ENCODE measurements at regions not wholly inside any gene's neighbourhood (a gene's known extent, or its start where the extent isn't known, plus 50 kb on each side); places are given as distances from the start of the nearest gene placed in this dataset.

DNA sequence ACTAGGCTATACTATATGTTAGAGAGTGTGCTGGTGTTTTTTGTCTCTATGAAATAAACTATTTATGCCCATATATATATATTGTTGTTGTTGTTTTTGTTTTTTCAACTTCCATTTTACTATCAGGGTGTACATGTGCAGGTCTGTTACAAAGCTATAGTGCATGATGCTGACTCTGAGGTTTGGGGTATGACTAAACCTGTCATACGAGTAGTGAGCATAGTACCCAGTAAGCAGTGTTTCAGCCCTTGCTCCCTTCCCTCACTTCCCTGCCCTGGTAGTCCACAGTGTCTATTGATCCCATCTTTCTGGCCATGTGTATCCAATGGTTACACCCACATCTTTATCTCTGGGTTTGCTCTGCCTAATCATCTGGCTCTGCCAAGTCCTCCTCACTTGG is 101.8 kb downstream of the FAS start:
- H3K27me3 ChIP-seq (ENCODE audit: control insufficient read depth in 1 of 2, insufficient read depth in 2 of 2, low read length in 2 of 2) = no peaks in the 10 kb centered on the region
- ATAC-seq (ENCODE audit: poor library complexity) = no peak
- DNase-seq = no peak
- Mint-ChIP-seq H3K9me3 (no peaks in the 10 kb centered on the region), H3K27ac (no peak overlapping the region), H3K36me3 (ENCODE audit: low read depth) (no peaks in the 10 kb centered on the region), H3K27me3 (no peaks in the 10 kb centered on the region), H3K4me1 (ENCODE audit: low read depth) (no peaks in the 10 kb centered on the region), H3K4me3 (no peak overlapping the region)
- no peak overlapping the region for H3K27ac ChIP-seq (ENCODE audit: low read depth in 1 of 2, low read length in 2 of 2)
- no peaks in the 10 kb centered on the region for H3K9me3 ChIP-seq (ENCODE audit: control insufficient read depth in 1 of 2, insufficient read depth in 1 of 2, low read length in 2 of 2)
- no peaks in the 10 kb centered on the region for H3K36me3 ChIP-seq (ENCODE audit: insufficient read depth, low read length)
- intact Hi-C loops (cut with DNase I, micrococcal nuclease) = no loop called here
- POLR2A ChIA-PET = no interaction called here
- TF ChIP-seq, protein P1, sequence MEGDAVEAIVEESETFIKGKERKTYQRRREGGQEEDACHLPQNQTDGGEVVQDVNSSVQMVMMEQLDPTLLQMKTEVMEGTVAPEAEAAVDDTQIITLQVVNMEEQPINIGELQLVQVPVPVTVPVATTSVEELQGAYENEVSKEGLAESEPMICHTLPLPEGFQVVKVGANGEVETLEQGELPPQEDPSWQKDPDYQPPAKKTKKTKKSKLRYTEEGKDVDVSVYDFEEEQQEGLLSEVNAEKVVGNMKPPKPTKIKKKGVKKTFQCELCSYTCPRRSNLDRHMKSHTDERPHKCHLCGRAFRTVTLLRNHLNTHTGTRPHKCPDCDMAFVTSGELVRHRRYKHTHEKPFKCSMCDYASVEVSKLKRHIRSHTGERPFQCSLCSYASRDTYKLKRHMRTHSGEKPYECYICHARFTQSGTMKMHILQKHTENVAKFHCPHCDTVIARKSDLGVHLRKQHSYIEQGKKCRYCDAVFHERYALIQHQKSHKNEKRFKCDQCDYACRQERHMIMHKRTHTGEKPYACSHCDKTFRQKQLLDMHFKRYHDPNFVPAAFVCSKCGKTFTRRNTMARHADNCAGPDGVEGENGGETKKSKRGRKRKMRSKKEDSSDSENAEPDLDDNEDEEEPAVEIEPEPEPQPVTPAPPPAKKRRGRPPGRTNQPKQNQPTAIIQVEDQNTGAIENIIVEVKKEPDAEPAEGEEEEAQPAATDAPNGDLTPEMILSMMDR (IDR thresholded peaks at IDR 0.05) = no peak
- H3K4me1 ChIP-seq (ENCODE audit: insufficient read depth, low read length) = no peaks in the 10 kb centered on the region
- H3K4me3 ChIP-seq (ENCODE audit: low read length) = no peak overlapping the region
- CTCF ChIA-PET = no interaction called here

DNA sequence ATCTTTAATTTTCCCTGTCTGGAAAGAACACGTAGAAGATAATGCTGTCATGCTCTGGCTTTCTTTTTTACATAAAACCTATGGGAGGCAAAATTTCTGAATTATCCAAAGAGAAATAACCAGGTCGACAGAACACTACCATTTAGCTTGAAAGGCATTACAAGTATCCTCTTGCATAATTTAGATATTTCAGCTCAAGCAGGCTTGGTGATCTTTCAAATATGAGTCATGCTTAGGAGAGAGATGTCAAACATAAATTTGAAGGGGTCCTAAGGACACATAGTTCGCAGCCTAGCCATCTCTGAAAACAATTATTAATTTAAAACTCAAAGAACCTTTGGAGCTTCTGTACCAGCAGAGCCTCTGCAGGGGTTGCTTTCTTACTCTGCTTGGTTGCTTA is 100.9 kb downstream of the FAS start:
- H3K4me3 Mint-ChIP-seq = no peak overlapping the region
- H3K4me1 ChIP-seq (ENCODE audit: insufficient read depth, low read length) = peaks cover 6% of the 10 kb centered on the region
- no peak overlapping the region for H3K27ac Mint-ChIP-seq
- no peaks in the 10 kb centered on the region for H3K27me3 Mint-ChIP-seq
- ChIA-PET CTCF (no interaction called here), POLR2A (no interaction called here)
- no peaks in the 10 kb centered on the region for H3K9me3 ChIP-seq (ENCODE audit: control insufficient read depth in 1 of 2, insufficient read depth in 1 of 2, low read length in 2 of 2)
- TF ChIP-seq, protein P1 (IDR thresholded peaks at IDR 0.05) = no peak
- H3K4me1 Mint-ChIP-seq (ENCODE audit: low read depth) = no peaks in the 10 kb centered on the region
- H3K27me3 ChIP-seq (ENCODE audit: control insufficient read depth in 1 of 2, insufficient read depth in 2 of 2, low read length in 2 of 2) = no peaks in the 10 kb centered on the region
- ATAC-seq (ENCODE audit: poor library complexity) (no peak), DNase-seq (no peak)
- no peak overlapping the region for H3K27ac ChIP-seq (ENCODE audit: low read depth in 1 of 2, low read length in 2 of 2)
- no peaks in the 10 kb centered on the region for H3K36me3 Mint-ChIP-seq (ENCODE audit: low read depth)
- no peaks in the 10 kb centered on the region for H3K36me3 ChIP-seq (ENCODE audit: insufficient read depth, low read length)
- intact Hi-C loops (cut with DNase I, micrococcal nuclease) = no loop called here
- no peaks in the 10 kb centered on the region for H3K9me3 Mint-ChIP-seq
- H3K4me3 ChIP-seq (ENCODE audit: low read length) = no peak overlapping the region

DNA sequence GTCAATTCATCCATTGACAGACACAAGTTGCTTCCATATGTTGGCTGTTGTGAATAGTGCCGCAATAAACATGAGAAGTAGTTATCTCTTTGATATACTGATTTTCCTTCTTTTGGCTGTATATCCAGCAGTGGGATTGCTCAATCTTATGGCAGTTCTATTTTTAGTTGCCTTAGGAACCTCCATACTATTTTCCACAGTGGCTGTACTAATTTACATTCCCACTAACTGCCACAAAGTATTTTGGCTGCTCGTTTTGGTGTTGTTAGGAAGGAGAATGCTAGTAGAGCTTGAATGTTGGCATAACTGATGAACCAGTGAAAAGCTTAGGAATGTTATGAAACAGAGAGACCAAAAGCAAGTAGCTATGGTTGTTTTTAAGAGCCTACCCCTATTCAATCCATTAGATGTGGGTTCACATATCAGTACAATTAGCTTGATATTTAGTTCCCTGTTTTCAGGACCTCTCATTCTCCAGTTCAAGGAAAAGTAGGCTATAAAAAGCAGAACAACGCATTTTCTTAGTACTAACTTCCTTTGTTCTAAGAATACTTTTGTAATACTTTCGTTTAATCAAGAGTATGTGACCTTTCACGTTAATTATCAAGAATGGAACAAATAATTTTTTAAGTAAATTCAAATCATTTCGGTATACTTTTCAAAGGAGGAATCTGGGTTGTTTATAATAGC is 100.3 kb downstream of the FAS start:
- H3K27me3 Mint-ChIP-seq = no peaks in the 10 kb centered on the region
- no peak overlapping the region for H3K4me3 ChIP-seq (ENCODE audit: low read length)
- H3K4me1 Mint-ChIP-seq (ENCODE audit: low read depth) = no peaks in the 10 kb centered on the region
- no peaks in the 10 kb centered on the region for H3K9me3 ChIP-seq (ENCODE audit: control insufficient read depth in 1 of 2, insufficient read depth in 1 of 2, low read length in 2 of 2)
- ATAC-seq (ENCODE audit: poor library complexity) = no peak
- H3K27me3 ChIP-seq (ENCODE audit: control insufficient read depth in 1 of 2, insufficient read depth in 2 of 2, low read length in 2 of 2) = no peaks in the 10 kb centered on the region
- no peaks in the 10 kb centered on the region for H3K36me3 Mint-ChIP-seq (ENCODE audit: low read depth)
- TF ChIP-seq, protein P1 (IDR thresholded peaks at IDR 0.05) = no peak
- no peak for DNase-seq
- no peaks in the 10 kb centered on the region for H3K36me3 ChIP-seq (ENCODE audit: insufficient read depth, low read length)
- CTCF ChIA-PET = no interaction called here
- POLR2A ChIA-PET = no interaction called here
- H3K9me3 Mint-ChIP-seq = no peaks in the 10 kb centered on the region
- H3K27ac ChIP-seq (ENCODE audit: low read depth in 1 of 2, low read length in 2 of 2) = no peak overlapping the region
- H3K27ac Mint-ChIP-seq = no peak overlapping the region
- H3K4me3 Mint-ChIP-seq = no peak overlapping the region
- intact Hi-C loops (cut with DNase I, micrococcal nuclease) = no loop called here
- H3K4me1 ChIP-seq (ENCODE audit: insufficient read depth, low read length) = peaks cover 6% of the 10 kb centered on the region

Measured in CD4-positive, alpha-beta T cell (primary cell).